ENCODE measurements at regions not wholly inside any gene's neighbourhood (a gene's known extent, or its start where the extent isn't known, plus 50 kb on each side); places are given as distances from the start of the nearest gene placed in this dataset.

DNA sequence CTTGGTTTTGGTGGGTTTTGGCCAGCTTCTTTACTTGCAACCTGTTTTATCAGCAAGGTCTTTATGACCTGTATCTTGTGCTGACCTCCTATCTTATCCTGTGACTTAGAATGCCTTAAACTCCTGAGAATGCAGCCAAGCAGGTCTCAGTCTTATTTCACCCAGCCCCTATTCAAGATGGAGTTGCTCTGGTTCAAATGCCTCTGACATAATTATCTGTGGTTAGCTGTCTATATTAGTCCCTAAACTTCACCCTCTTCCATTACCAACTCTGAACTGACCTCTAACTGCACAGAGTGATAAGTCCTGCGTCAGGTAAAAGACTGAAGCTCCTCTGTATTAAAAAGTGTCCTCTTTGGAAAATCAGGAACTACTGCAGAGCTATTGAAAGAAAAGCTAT lies 61.9 kb upstream of the CD96 start:
- no peak for DNase-seq

DNA sequence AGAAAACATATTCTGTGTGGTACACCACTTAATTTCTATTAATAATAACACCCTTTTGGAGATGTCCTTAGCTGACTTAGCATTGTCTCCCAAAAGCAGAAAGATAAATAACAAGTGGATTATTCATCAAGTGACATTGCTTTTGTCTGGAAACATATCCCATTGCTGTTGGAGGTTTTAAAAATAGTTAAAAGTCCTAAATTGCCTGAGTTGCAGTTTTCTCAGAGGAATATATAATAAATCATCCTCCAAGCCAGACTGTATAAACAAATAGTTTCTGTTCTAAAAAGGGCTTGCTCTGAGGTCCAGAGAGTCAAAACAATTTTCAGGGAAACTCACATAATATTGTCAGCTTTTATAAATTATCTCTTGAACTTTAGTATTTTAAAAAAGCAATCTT lies 60.4 kb upstream of the CD96 start:
- no peak for DNase-seq

DNA sequence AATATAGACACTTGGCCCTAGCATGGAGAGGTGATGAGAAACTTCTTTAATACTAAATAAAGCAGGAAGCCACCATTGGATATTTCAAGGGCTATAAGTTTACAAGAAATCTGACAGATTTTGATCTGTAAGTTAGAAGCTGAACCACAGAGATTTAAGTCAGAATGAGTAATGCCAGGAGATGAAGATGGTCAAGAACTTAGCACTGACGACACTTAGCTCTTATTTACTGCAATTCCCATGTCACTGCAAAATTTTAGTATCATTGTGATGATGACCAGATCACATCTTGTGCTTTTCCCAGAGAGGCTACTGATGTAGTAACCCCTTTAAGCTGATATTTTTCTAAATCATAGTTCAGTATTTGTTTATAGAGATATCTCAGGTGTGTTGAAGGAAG lies 59.4 kb upstream of the CD96 start:
- no peak for DNase-seq

DNA sequence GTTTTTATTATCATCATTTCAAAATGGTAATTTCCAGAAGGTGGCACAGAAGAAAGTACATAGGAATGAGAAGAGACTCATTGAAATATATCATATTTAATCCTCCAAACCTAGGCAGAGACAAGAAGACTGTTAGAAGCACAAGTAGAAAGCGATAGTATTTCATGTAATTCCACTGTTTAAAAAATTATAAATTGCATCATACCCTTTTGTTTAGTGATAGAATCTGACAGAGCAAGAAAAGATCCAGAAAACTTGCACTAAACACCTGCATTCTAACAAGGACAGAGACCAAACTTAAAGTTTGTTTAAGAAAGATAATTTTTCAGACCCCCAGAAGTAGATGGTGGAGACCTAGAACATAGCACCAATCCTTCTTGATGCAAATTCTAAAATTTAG lies 56.9 kb upstream of the CD96 start:
- no peak for DNase-seq

All from femur (tissue), 1 donor.